GM19193 (cell line): ENCODE measurements at regions not wholly inside any gene's neighbourhood (a gene's known extent, or its start where the extent isn't known, plus 50 kb on each side); places are given as distances from the start of the nearest gene placed in this dataset.

Source experiments
- POLR2A ChIP-seq: IDR thresholded peaks from 4 replicates; pipeline ENCODE4 v1.6.1; 2011; ENCODE audit not compliant: insufficient read depth, insufficient read length; ENCODE audit errors: extremely low read depth

GRCh38 chr12:3931776-3932175 is 58.6 kb upstream of the PARP11 start:
- TF ChIP-seq POLR2A = no peak

GRCh38 chr12:3931206-3931605 is 58.0 kb upstream of the PARP11 start:
- no peak for TF ChIP-seq POLR2A

- TF ChIP-seq POLR2A = no peak
Measured at GRCh38 chr12:3929875-3930615, 56.8 kb upstream of the PARP11 start.

GRCh38 chr12:3928538-3929184 is 55.5 kb upstream of the PARP11 start:
- TF ChIP-seq POLR2A = no peak

GRCh38 chr12:3925621-3926020 is 52.4 kb upstream of the PARP11 start:
- no peak for TF ChIP-seq POLR2A

- TF ChIP-seq POLR2A = no peak
Measured at GRCh38 chr12:3924761-3925160, 51.6 kb upstream of the PARP11 start.

GRCh38 chr12:3923021-3923420 is 49.8 kb upstream of the PARP11 start:
- no peak for TF ChIP-seq POLR2A
